ENCODE measurements at regions not wholly inside any gene's neighbourhood (a gene's known extent, or its start where the extent isn't known, plus 50 kb on each side); places are given as distances from the start of the nearest gene placed in this dataset.

DNA sequence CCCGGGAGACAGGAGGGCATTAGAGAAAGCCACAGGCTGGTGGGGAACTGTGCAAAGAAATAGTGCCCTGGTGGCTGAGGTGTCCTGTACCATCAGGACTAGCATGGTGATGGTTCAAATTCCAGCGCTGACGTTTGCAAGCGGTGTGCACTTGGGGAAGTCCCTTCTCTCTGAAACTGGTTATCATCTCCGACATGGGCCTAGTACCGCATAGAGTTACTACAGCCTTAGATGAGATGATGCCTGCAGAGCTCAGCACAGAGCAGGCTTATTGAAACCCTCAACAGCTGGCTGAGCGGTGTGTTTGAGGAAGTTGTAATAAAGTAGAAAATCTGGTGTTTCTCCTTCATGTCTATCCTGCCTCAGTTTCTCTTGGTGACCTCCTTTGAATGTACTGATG, 136.7 kb upstream of the WSCD1 start:
- no peaks in the 10 kb centered on the region for H3K36me3 ChIP-seq
- intact Hi-C loops (cut with micrococcal nuclease), result no loop called here
- no peak for TF ChIP-seq CTCF (IDR thresholded peaks at IDR 0.05; ENCODE audit: borderline replicate concordance)
- H3K27ac ChIP-seq (replicated peaks), result no peak overlapping the region
- peaks cover 68% of the 10 kb centered on the region for H3K27me3 ChIP-seq (ENCODE audit: low read depth)
- no peaks in the 10 kb centered on the region for H3K4me1 ChIP-seq
- H3K9me3 ChIP-seq (replicated peaks), result peaks cover 10% of the 10 kb centered on the region
- H3K4me3 ChIP-seq, result no peak overlapping the region
- DNase-seq, result no peak

DNA sequence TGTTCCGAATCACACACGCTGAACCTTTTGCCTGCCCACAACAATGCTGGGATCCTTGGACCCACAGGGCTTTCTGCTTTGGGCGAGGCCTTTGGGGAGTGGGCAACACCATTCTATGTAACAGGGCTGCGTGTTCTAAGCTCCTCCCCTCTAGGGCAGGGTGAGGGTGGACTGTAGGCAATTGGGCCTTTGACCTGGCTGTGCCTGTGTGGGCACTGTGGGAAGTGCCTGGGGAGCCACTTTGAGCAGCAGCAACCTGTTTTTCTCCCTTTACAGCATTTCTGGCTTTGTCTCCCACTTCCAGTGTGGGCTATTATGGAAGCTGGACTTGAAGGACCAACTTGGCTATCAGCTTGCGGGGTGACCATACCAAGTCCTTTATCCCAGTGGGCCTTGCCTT, 128.9 kb upstream of the WSCD1 start:
- H3K27me3 ChIP-seq (ENCODE audit: low read depth), result peaks cover 76% of the 10 kb centered on the region
- no peaks in the 10 kb centered on the region for H3K4me1 ChIP-seq
- no peak overlapping the region for H3K4me3 ChIP-seq
- peaks cover 2% of the 10 kb centered on the region for H3K9me3 ChIP-seq (replicated peaks)
- intact Hi-C loops (cut with micrococcal nuclease), result no loop called here
- H3K36me3 ChIP-seq, result no peaks in the 10 kb centered on the region
- no peak for TF ChIP-seq CTCF (IDR thresholded peaks at IDR 0.05; ENCODE audit: borderline replicate concordance)
- no peak for DNase-seq
- no peak overlapping the region for H3K27ac ChIP-seq (replicated peaks)

- H3K9me3 ChIP-seq (replicated peaks), result no peaks in the 10 kb centered on the region
- no peak overlapping the region for H3K27ac ChIP-seq (replicated peaks)
- no peaks in the 10 kb centered on the region for H3K4me1 ChIP-seq
- H3K27me3 ChIP-seq (ENCODE audit: low read depth), result peaks cover 65% of the 10 kb centered on the region
- H3K36me3 ChIP-seq, result no peaks in the 10 kb centered on the region
- no peak for DNase-seq
- H3K4me3 ChIP-seq, result no peak overlapping the region
- no peak for TF ChIP-seq CTCF (IDR thresholded peaks at IDR 0.05; ENCODE audit: borderline replicate concordance)
- intact Hi-C loops (cut with micrococcal nuclease), result no loop called here
Measured at GRCh38 chr17:5942687-5943086, 127.5 kb upstream of the WSCD1 start.

DNA sequence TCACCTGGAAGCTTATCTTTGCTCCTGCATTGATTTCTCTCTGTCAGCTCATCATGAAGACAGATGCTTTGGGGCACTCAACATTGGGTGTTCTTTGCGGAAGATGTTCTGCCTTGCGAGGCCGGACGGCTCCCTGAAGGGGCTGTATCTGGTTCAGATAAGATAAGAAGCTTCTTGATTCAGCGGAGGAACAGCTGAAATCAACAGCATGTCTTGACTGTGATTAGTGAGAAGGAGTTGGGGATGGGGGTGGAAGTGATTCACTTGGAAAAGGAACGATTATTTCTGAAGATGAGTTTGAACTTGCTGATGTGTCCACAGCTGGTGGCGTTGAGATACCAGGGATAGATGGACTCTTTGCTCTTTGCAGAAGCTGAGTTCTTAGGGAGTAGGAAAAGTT, 126.9 kb upstream of the WSCD1 start:
- Histone ChIP-seq H3K4me3 (no peak overlapping the region), H3K4me1 (no peaks in the 10 kb centered on the region), H3K27me3 (ENCODE audit: low read depth) (peaks cover 65% of the 10 kb centered on the region), H3K9me3 (replicated peaks) (no peaks in the 10 kb centered on the region), H3K36me3 (no peaks in the 10 kb centered on the region), H3K27ac (replicated peaks) (no peak overlapping the region)
- no peak for TF ChIP-seq CTCF (IDR thresholded peaks at IDR 0.05; ENCODE audit: borderline replicate concordance)
- intact Hi-C loops (cut with micrococcal nuclease), result no loop called here
- no peak for DNase-seq

- no peak for TF ChIP-seq CTCF (IDR thresholded peaks at IDR 0.05; ENCODE audit: borderline replicate concordance)
- no peak for DNase-seq
- no peaks in the 10 kb centered on the region for H3K9me3 ChIP-seq (replicated peaks)
- peaks cover 66% of the 10 kb centered on the region for H3K27me3 ChIP-seq (ENCODE audit: low read depth)
- no peaks in the 10 kb centered on the region for H3K4me1 ChIP-seq
- no peak overlapping the region for H3K4me3 ChIP-seq
- H3K36me3 ChIP-seq, result no peaks in the 10 kb centered on the region
- intact Hi-C loops (cut with micrococcal nuclease), result no loop called here
- H3K27ac ChIP-seq (replicated peaks), result no peak overlapping the region
Measured at GRCh38 chr17:5943982-5944381, 126.2 kb upstream of the WSCD1 start.

DNA sequence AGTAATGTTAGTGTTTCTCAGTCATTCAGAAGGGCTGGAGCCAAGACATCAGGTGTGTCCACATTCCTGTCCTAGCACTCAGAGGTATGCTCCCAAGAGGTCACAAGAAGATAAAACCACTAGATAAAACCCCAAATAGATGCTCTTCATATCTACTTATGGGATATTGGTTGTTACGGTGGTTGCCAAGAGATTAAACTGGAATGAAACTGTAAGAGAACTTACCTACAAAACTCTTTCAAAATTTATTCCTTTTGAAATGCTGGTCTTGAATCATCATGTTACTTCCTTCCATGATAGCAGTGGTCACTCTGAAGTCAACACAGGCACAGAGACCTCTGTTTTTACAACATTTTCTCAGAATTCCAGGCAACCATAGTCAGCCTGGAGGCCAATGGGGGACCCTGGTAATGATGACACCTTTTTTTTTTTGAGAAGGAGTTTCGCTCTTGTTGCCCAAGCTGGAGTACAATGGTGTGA, 122.4 kb upstream of the WSCD1 start:
- no peaks in the 10 kb centered on the region for H3K9me3 ChIP-seq (replicated peaks)
- intact Hi-C loops (cut with micrococcal nuclease), result no loop called here
- no peaks in the 10 kb centered on the region for H3K36me3 ChIP-seq
- no peak for DNase-seq
- no peaks in the 10 kb centered on the region for H3K4me1 ChIP-seq
- no peak for TF ChIP-seq CTCF (IDR thresholded peaks at IDR 0.05; ENCODE audit: borderline replicate concordance)
- peaks cover 64% of the 10 kb centered on the region for H3K27me3 ChIP-seq (ENCODE audit: low read depth)
- no peak overlapping the region for H3K27ac ChIP-seq (replicated peaks)
- no peak overlapping the region for H3K4me3 ChIP-seq
